ENCODE measurements at regions not wholly inside any gene's neighbourhood (a gene's known extent, or its start where the extent isn't known, plus 50 kb on each side); places are given as distances from the start of the nearest gene placed in this dataset.

DNA sequence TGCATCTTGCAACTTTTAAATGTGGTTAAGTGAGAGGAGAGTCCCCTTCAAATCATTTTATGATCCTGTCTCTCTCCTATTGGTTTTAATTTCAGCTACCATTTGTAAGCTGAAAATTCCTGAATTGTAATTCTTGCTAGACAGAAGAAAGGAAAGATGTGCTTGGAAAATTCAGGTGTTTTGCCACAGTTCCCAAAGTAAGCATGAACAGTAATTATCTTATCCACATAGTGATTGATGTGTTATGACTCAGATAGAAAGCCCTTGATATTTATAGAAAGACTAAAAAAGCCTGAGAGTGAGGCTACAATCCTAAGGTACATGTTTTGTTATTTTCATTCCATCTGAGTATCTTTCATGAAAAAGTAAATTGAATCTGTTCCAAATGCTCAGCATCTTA is 492.5 kb downstream of the MAT2B start:
- TF ChIP-seq, protein P1, sequence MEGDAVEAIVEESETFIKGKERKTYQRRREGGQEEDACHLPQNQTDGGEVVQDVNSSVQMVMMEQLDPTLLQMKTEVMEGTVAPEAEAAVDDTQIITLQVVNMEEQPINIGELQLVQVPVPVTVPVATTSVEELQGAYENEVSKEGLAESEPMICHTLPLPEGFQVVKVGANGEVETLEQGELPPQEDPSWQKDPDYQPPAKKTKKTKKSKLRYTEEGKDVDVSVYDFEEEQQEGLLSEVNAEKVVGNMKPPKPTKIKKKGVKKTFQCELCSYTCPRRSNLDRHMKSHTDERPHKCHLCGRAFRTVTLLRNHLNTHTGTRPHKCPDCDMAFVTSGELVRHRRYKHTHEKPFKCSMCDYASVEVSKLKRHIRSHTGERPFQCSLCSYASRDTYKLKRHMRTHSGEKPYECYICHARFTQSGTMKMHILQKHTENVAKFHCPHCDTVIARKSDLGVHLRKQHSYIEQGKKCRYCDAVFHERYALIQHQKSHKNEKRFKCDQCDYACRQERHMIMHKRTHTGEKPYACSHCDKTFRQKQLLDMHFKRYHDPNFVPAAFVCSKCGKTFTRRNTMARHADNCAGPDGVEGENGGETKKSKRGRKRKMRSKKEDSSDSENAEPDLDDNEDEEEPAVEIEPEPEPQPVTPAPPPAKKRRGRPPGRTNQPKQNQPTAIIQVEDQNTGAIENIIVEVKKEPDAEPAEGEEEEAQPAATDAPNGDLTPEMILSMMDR (IDR thresholded peaks at IDR 0.05; ENCODE audit: low read depth, low read length): no peak
- TF ChIP-seq, protein P2, sequence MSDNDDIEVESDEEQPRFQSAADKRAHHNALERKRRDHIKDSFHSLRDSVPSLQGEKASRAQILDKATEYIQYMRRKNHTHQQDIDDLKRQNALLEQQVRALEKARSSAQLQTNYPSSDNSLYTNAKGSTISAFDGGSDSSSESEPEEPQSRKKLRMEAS (IDR thresholded peaks at IDR 0.05; ENCODE audit: low read depth, low read length): no peak
- TF ChIP-seq MYC (IDR thresholded peaks at IDR 0.05; ENCODE audit: low read depth, low read length) (no peak), POLR2A (IDR thresholded peaks at IDR 0.05; ENCODE audit: extremely low read depth, insufficient read length) (no peak)
- DNase-seq (ENCODE audit: low read depth): no peak
- H3K4me3 ChIP-seq (ENCODE audit: low read depth, low read length): no peak overlapping the region

DNA sequence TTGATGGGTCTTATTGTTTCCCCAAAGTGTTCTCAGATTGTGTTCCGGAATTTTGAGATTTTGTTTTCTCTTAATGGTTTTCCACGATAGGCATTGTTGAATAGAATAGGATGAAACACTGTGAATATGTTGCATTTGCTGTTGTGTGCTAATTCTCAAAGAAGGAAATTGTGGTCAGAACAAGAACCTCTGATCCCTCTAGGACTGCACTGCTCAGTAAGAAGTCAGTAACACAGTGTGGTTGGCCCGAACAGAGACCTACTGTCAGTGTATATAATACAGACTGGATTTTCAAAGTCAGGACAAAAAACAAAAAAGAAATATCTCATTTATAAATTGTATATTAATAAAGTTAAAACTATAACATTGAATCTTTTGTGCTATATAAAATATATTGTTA is 494.8 kb downstream of the MAT2B start:
- H3K4me3 ChIP-seq (ENCODE audit: low read depth, low read length): no peak overlapping the region
- peak; percentile 12 for DNase-seq (ENCODE audit: low read depth)
- TF ChIP-seq, protein P2 (IDR thresholded peaks at IDR 0.05; ENCODE audit: low read depth, low read length): no peak
- no peak for TF ChIP-seq MYC (IDR thresholded peaks at IDR 0.05; ENCODE audit: low read depth, low read length)

DNA sequence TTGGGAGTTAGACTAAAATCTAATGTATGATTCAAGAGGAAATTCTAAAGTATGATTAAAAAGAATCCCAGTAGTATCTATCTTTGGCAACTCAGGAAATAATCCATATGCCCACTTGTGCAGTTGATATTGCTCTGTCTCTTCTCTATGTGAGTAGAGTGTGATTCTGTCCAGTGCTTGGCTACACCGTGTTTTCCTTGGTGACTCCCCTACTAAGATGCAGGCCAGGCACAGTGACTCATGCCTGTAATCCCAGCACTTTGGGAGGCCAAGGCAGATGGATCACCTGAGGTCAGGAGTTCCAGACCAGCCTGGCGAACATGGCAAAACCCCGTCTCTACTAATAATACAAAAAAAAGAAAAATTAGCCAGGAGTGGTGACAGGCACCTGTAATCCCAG is 495.4 kb downstream of the MAT2B start:
- TF ChIP-seq POLR2A (IDR thresholded peaks at IDR 0.05; ENCODE audit: extremely low read depth, insufficient read length) (no peak), MYC (IDR thresholded peaks at IDR 0.05; ENCODE audit: low read depth, low read length) (no peak)
- TF ChIP-seq, protein P2 (IDR thresholded peaks at IDR 0.05; ENCODE audit: low read depth, low read length): no peak
- TF ChIP-seq, protein P1 (IDR thresholded peaks at IDR 0.05; ENCODE audit: low read depth, low read length): no peak
- DNase-seq (ENCODE audit: low read depth): no peak
- H3K4me3 ChIP-seq (ENCODE audit: low read depth, low read length): no peak overlapping the region

DNA sequence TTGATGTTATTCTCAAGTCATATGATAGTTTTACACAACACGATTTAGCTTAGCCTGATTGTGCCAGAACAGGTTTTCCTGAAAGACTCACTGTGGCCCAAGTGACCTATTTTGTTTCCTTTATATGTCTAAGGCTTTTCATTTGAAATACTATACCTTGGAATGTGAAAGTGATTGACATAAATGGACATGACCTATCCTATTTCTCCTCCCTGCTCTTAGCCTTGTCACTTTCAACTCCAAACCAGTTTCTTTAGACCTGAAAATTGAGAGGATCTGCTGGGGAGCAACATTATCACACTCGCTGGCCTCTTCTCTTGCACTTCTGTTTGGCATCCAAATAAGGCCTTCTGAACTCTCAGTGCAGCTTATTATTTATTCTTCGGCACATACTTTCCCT is 496.8 kb downstream of the MAT2B start:
- no peak overlapping the region for H3K4me3 ChIP-seq (ENCODE audit: low read depth, low read length)
- no peak for TF ChIP-seq POLR2A (IDR thresholded peaks at IDR 0.05; ENCODE audit: extremely low read depth, insufficient read length)
- TF ChIP-seq, protein P2 (IDR thresholded peaks at IDR 0.05; ENCODE audit: low read depth, low read length): no peak
- no peak for TF ChIP-seq MYC (IDR thresholded peaks at IDR 0.05; ENCODE audit: low read depth, low read length)
- TF ChIP-seq, protein P1 (IDR thresholded peaks at IDR 0.05; ENCODE audit: low read depth, low read length): no peak
- no peak for DNase-seq (ENCODE audit: low read depth)

DNA sequence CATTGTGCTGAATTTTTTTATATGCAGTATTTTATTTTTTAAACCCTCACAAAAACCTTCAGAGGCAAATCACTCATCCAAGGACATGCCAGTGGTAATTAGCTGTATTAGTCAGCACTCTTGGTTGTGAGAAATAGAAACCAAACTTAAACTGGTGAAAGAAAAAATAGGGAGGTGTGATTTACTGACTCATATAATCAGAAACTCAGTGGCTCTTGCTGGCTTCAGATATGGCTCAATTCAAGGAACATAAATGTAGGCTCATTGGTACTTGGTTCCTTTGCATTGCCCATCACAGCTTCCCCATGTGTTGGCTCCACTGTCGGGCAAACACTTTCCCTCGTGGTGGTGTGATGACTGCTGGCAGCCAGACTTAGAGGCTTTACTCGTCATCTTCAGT is 497.2 kb downstream of the MAT2B start:
- no peak overlapping the region for H3K4me3 ChIP-seq (ENCODE audit: low read depth, low read length)
- TF ChIP-seq POLR2A (IDR thresholded peaks at IDR 0.05; ENCODE audit: extremely low read depth, insufficient read length) (no peak), MYC (IDR thresholded peaks at IDR 0.05; ENCODE audit: low read depth, low read length) (no peak)
- TF ChIP-seq, protein P2 (IDR thresholded peaks at IDR 0.05; ENCODE audit: low read depth, low read length): no peak
- TF ChIP-seq, protein P1 (IDR thresholded peaks at IDR 0.05; ENCODE audit: low read depth, low read length): no peak
- no peak for DNase-seq (ENCODE audit: low read depth)

DNA sequence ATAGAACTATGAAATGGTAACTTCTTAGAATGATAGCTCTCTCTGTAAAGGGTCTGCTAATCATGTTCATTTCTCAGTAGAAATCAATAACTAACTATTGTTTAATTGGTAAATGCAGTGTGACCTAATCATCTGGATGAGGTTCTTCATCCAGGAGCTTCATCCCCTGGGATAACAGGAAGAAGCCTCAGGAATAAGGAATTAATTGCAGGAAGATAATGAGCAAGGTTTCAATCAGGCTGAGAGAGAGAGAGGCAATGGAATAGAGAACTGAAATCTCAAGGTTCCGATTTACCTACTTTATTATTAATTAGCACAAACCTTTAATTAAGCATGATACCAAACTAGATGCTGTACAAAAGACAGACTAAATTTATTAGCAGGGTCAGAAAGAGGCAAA is 499.7 kb downstream of the MAT2B start:
- TF ChIP-seq, protein P1 (IDR thresholded peaks at IDR 0.05; ENCODE audit: low read depth, low read length): no peak
- TF ChIP-seq POLR2A (IDR thresholded peaks at IDR 0.05; ENCODE audit: extremely low read depth, insufficient read length) (no peak), MYC (IDR thresholded peaks at IDR 0.05; ENCODE audit: low read depth, low read length) (no peak)
- TF ChIP-seq, protein P2 (IDR thresholded peaks at IDR 0.05; ENCODE audit: low read depth, low read length): no peak
- no peak overlapping the region for H3K4me3 ChIP-seq (ENCODE audit: low read depth, low read length)
- DNase-seq (ENCODE audit: low read depth): no peak

Data from NB4 (cell line).